Activated CD8-positive, alpha-beta memory T cell treated with anti-CD3 and anti-CD28 coated beads for 48 hours (primary cell): ENCODE measurements at regions not wholly inside any gene's neighbourhood (a gene's known extent, or its start where the extent isn't known, plus 50 kb on each side); places are given as distances from the start of the nearest gene placed in this dataset.
A peak's percentile ranks its signal among the peaks of the same experiment; 100 is the strongest.

Source experiments
- DNase-seq, 3 experiments: peaks; one replicate each; pipeline ENCODE4 v3.0.0-alpha.2; 2020; ENCODE audit warnings: low read depth in 2 of 3, low spot score in 2 of 3

- DNase-seq: no peak
These were observed 186.8 kb downstream of the ZEB2 start for GRCh38 chr2:144333143-144333555.

GRCh38 chr2:144332356-144333142 is 187.4 kb downstream of the ZEB2 start:
- DNase-seq: peak; percentile 53 to 90 (median 68)

- DNase-seq: peak in 1 of 3 experiments; percentile 60
These were observed 188.1 kb downstream of the ZEB2 start for GRCh38 chr2:144331674-144332355.

- no peak for DNase-seq
These were observed 188.8 kb downstream of the ZEB2 start for GRCh38 chr2:144330951-144331673.

- DNase-seq: no peak
These were observed 190.4 kb downstream of the ZEB2 start for GRCh38 chr2:144329472-144329871.

- DNase-seq: no peak
These were observed 191.0 kb downstream of the ZEB2 start for GRCh38 chr2:144328938-144329337.

- DNase-seq: no peak
These were observed 193.1 kb downstream of the ZEB2 start for GRCh38 chr2:144326825-144327224.

GRCh38 chr2:144325086-144325485 is 194.8 kb downstream of the ZEB2 start:
- DNase-seq: no peak

- DNase-seq: no peak
These were observed 195.4 kb downstream of the ZEB2 start for GRCh38 chr2:144324446-144325045.

GRCh38 chr2:144323946-144324345 is 196.0 kb downstream of the ZEB2 start:
- no peak for DNase-seq

GRCh38 chr2:144322379-144322778 is 197.5 kb downstream of the ZEB2 start:
- no peak for DNase-seq

GRCh38 chr2:144320491-144320890 is 199.4 kb downstream of the ZEB2 start:
- DNase-seq: peak in 1 of 3 experiments; percentile 21

GRCh38 chr2:144317071-144317738 is 202.7 kb downstream of the ZEB2 start:
- no peak for DNase-seq

GRCh38 chr2:144310889-144311608 is 208.9 kb downstream of the ZEB2 start:
- DNase-seq: no peak

- no peak for DNase-seq
These were observed 209.4 kb downstream of the ZEB2 start for GRCh38 chr2:144310484-144310883.

GRCh38 chr2:144307711-144308110 is 212.2 kb downstream of the ZEB2 start:
- DNase-seq: no peak

- no peak for DNase-seq
These were observed 215.7 kb downstream of the ZEB2 start for GRCh38 chr2:144304202-144304601.

GRCh38 chr2:144300632-144301031 is 219.3 kb downstream of the ZEB2 start:
- DNase-seq: no peak

GRCh38 chr2:144290276-144290675 is 229.6 kb downstream of the ZEB2 start:
- no peak for DNase-seq

GRCh38 chr2:144288438-144288837 is 231.5 kb downstream of the ZEB2 start:
- no peak for DNase-seq
